ENCODE measurements at regions not wholly inside any gene's neighbourhood (a gene's known extent, or its start where the extent isn't known, plus 50 kb on each side); places are given as distances from the start of the nearest gene placed in this dataset.

- TF ChIP-seq, protein P1, sequence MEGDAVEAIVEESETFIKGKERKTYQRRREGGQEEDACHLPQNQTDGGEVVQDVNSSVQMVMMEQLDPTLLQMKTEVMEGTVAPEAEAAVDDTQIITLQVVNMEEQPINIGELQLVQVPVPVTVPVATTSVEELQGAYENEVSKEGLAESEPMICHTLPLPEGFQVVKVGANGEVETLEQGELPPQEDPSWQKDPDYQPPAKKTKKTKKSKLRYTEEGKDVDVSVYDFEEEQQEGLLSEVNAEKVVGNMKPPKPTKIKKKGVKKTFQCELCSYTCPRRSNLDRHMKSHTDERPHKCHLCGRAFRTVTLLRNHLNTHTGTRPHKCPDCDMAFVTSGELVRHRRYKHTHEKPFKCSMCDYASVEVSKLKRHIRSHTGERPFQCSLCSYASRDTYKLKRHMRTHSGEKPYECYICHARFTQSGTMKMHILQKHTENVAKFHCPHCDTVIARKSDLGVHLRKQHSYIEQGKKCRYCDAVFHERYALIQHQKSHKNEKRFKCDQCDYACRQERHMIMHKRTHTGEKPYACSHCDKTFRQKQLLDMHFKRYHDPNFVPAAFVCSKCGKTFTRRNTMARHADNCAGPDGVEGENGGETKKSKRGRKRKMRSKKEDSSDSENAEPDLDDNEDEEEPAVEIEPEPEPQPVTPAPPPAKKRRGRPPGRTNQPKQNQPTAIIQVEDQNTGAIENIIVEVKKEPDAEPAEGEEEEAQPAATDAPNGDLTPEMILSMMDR (conservative IDR thresholded peaks at IDR 0.05): no peak
- TF ChIP-seq ZFX (IDR thresholded peaks at IDR 0.05): no peak
Observed at GRCh38 chr7:38034062-38034908, 113.8 kb downstream of the EPDR1 start.
